ENCODE measurements at regions not wholly inside any gene's neighbourhood (a gene's known extent, or its start where the extent isn't known, plus 50 kb on each side); places are given as distances from the start of the nearest gene placed in this dataset.
"Not testable (repeated sequence)": the region's sequence is repeated elsewhere in the genome, so short reads cannot be mapped to it uniquely, and the experiment has no call there.

GRCh38 chr6:12480379-12480778 lies 190.2 kb downstream of the EDN1 start:
- DNase-seq = no peak

GRCh38 chr6:12481292-12481691 lies 191.1 kb downstream of the EDN1 start:
- DNase-seq = no peak

- no peak for DNase-seq
Measured at GRCh38 chr6:12481850-12482249, 191.7 kb downstream of the EDN1 start.

GRCh38 chr6:12482386-12483375 lies 192.5 kb downstream of the EDN1 start:
- DNase-seq = no peak

GRCh38 chr6:12483712-12484111 lies 193.6 kb downstream of the EDN1 start:
- no peak for DNase-seq

- DNase-seq = no peak
Measured at GRCh38 chr6:12484519-12484918, 194.4 kb downstream of the EDN1 start.

- no peak for DNase-seq
Measured at GRCh38 chr6:12485226-12485764, 195.1 kb downstream of the EDN1 start.

- DNase-seq = no peak
Measured at GRCh38 chr6:12485837-12486236, 195.7 kb downstream of the EDN1 start.

- no peak for DNase-seq
Measured at GRCh38 chr6:12490351-12490903, 200.3 kb downstream of the EDN1 start.

GRCh38 chr6:12490904-12491571 lies 200.9 kb downstream of the EDN1 start:
- no peak for DNase-seq

- DNase-seq = not testable (repeated sequence)
Measured at GRCh38 chr6:12492929-12493328, 202.8 kb downstream of the EDN1 start.

- no peak for DNase-seq
Measured at GRCh38 chr6:12493446-12493845, 203.3 kb downstream of the EDN1 start.

GRCh38 chr6:12494161-12494560 lies 204.0 kb downstream of the EDN1 start:
- no peak for DNase-seq

- no peak for DNase-seq
Measured at GRCh38 chr6:12501990-12502389, 211.8 kb downstream of the EDN1 start.

- DNase-seq = no peak
Measured at GRCh38 chr6:12504325-12504966, 212.1 kb upstream of the PHACTR1 start.

- DNase-seq = no peak
Measured at GRCh38 chr6:12505486-12505885, 211.1 kb upstream of the PHACTR1 start.

GRCh38 chr6:12506159-12506558 lies 210.4 kb upstream of the PHACTR1 start:
- no peak for DNase-seq

- no peak for DNase-seq
Measured at GRCh38 chr6:12507636-12508035, 208.9 kb upstream of the PHACTR1 start.

- DNase-seq = no peak
Measured at GRCh38 chr6:12508553-12508952, 208.0 kb upstream of the PHACTR1 start.

- DNase-seq = no peak
Measured at GRCh38 chr6:12509060-12509459, 207.5 kb upstream of the PHACTR1 start.

- DNase-seq = no peak
Measured at GRCh38 chr6:12516070-12516469, 200.5 kb upstream of the PHACTR1 start.

- no peak for DNase-seq
Measured at GRCh38 chr6:12522347-12522746, 194.2 kb upstream of the PHACTR1 start.

- no peak for DNase-seq
Measured at GRCh38 chr6:12523726-12524125, 192.8 kb upstream of the PHACTR1 start.
